ENCODE measurements at regions not wholly inside any gene's neighbourhood (a gene's known extent, or its start where the extent isn't known, plus 50 kb on each side); places are given as distances from the start of the nearest gene placed in this dataset.
A peak's percentile ranks its signal among the peaks of the same experiment; 100 is the strongest.

DNA sequence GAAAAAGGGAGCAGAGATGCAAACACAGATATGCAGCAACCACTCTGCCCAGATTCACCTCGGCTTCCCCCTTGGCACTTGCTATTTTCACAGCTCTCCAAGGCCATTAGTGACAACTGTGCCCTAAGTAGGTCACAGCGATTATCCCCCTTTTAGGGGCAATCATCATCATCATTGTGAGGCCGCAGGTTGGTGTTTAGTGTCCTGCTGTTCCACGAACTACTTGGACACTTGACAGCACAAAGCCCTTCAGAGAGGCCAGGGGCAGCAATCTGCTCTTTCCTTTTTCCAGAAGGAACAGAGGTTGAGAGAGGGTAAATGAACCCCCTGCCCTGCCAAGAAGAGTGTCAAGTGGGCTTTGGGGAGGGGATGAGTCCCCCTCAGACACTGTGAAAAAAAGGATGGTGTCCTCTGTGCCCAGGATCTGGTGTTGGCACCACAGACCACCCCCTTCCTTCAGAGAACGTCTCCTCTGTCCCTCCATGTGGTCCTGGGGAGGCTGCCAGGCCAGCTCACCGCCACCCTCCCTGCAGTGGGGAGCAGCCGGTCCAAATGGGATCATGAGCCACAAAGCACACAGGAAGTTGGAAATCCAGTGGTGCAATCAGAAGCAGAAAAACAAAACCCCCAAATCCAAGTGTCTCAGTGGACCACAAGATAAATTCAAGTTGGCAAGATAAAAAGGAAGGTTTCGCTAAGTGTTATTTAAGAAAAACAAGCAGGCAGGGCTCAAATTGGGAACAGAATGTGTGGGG lies 78.4 kb upstream of the MED9 start:
- TF ChIP-seq, protein P1, sequence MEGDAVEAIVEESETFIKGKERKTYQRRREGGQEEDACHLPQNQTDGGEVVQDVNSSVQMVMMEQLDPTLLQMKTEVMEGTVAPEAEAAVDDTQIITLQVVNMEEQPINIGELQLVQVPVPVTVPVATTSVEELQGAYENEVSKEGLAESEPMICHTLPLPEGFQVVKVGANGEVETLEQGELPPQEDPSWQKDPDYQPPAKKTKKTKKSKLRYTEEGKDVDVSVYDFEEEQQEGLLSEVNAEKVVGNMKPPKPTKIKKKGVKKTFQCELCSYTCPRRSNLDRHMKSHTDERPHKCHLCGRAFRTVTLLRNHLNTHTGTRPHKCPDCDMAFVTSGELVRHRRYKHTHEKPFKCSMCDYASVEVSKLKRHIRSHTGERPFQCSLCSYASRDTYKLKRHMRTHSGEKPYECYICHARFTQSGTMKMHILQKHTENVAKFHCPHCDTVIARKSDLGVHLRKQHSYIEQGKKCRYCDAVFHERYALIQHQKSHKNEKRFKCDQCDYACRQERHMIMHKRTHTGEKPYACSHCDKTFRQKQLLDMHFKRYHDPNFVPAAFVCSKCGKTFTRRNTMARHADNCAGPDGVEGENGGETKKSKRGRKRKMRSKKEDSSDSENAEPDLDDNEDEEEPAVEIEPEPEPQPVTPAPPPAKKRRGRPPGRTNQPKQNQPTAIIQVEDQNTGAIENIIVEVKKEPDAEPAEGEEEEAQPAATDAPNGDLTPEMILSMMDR (conservative IDR thresholded peaks at IDR 0.05; ENCODE audit: low read depth, low read length): no peak
- no peak overlapping the region for H3K4me3 ChIP-seq (ENCODE audit: low read depth, low read length)
- DNase-seq (ENCODE audit: low read depth): no peak

DNA sequence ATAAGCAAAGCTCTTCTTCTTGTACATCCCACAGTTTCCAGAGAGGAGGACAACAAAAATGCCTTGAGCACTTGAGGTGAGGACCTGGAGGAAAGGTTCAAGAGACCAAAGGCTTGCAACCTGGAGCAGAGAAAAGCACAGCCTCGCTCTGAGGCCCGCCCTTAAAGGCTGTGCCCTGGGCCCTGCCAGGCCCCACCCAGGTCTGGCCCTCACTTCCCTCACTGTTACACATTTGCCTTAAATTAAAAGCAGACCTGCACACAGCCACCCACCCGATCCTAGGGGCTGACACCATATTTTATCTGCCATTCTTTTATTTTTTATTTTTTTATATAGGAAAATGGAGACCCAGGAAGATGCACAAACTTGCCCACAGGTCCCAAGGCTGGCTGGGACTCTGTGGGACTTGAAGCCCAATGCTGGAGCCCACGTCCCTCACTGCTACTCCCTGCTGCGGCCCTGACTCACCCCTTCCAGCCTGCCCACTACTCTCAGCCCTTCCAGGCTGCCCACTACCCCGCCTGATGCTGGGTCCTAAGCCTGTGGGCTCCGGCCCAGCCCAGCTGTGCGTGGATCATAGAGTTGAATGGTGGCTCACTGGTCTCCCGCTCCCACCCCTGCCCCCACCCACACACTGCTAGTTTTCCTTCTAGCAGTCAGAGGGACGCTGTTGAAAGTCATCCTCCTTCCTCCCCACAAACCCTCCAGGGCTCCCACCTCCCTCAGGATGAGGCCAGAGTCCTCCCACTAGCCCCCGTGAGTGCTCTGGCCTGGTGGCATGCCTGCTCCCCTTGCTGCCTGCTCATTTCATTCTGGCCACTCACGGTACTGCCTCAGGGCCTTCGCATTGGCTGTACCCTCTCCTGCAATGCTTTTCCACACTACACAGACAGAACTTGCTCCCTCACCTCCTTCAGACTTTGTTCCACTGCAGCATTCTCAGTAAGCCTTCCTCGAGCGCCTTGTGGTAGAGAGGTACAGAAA lies 77.6 kb upstream of the MED9 start:
- no peak overlapping the region for H3K4me3 ChIP-seq (ENCODE audit: low read depth, low read length)
- DNase-seq (ENCODE audit: low read depth): no peak
- TF ChIP-seq, protein P1 (conservative IDR thresholded peaks at IDR 0.05; ENCODE audit: low read depth, low read length): no peak

DNA sequence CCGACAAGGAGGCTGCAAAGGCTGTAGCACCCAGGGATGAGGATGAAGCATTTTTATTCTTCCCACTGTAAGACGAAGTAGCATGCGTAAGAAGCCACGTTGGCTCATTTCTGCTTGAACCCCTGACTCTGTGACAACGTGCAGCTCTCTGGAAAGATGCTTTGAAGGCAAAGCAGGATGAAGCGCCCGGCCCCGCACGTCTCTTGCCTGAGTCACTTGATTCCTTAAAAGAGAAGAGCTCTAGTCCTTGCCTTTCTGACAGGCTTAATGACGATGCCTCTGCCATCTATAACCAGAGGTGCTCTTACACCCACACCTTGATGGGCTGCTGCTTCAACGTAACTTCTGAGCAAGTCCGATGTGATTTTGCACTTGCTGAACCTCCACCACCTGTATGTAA lies 76.7 kb upstream of the MED9 start:
- H3K4me3 ChIP-seq (ENCODE audit: low read depth, low read length): no peak overlapping the region
- no peak for DNase-seq (ENCODE audit: low read depth)
- TF ChIP-seq, protein P1 (conservative IDR thresholded peaks at IDR 0.05; ENCODE audit: low read depth, low read length): no peak

DNA sequence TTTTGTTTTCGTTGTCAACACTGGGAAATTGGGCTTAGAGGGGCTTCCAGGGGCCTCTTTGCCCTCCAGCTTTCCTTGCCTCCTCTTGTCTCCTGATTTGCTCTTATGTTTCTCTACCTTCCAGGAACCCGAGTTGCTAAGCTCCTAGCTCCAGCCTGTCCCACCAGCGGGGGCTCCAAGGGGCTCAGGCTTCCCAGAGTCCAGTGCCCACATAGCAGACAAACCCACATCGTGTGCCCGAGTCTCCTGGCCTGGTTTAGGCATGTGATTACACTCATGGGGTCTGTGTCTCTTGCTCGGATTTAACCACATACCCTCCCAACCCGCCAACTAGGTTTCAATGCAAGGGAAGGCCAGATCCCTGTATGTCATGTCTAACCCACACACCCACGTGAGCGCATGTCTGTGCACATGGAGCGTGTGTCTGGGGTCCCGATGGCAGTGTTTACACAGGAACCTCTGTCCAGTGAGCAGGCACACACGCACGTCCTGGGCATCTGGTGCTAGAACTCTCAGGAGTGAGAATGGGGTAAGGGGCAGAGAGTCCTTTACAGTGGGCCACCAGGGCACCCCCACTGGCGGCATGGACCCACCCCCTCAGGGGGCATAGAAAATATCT lies 76.1 kb upstream of the MED9 start:
- no peak overlapping the region for H3K4me3 ChIP-seq (ENCODE audit: low read depth, low read length)
- TF ChIP-seq, protein P1 (conservative IDR thresholded peaks at IDR 0.05; ENCODE audit: low read depth, low read length): no peak

DNA sequence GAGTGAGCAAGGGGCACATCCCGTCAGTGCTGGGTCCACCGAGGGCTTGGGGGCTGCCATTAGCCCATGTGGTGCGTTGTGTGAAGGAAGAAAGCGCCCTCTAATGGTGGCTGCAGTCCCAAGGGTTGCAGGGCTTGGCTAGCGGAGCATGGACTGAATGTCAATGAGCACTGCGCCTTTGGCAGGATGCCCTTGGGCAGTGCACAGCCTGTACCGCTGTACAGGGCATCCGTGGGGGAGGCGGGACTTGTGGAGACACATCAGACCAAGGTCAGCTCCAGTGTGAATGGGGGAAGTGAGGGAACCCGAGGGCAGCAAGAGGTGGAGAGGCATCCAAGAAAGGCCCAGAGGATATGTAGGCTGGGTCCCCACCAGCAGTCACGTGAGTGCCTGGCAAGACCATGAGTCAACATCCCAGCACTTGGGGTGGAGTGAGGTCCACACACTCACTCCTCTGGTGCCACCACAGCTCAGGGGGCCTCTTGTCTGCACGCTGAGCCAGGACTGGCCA lies 75.5 kb upstream of the MED9 start:
- H3K4me3 ChIP-seq (ENCODE audit: low read depth, low read length): no peak overlapping the region
- no peak for DNase-seq (ENCODE audit: low read depth)
- TF ChIP-seq, protein P1 (conservative IDR thresholded peaks at IDR 0.05; ENCODE audit: low read depth, low read length): peak; percentile 42

More for the DNA sequence above, 76.1 kb upstream of the MED9 start:
- DNase-seq (ENCODE audit: low read depth): no peak

DNA sequence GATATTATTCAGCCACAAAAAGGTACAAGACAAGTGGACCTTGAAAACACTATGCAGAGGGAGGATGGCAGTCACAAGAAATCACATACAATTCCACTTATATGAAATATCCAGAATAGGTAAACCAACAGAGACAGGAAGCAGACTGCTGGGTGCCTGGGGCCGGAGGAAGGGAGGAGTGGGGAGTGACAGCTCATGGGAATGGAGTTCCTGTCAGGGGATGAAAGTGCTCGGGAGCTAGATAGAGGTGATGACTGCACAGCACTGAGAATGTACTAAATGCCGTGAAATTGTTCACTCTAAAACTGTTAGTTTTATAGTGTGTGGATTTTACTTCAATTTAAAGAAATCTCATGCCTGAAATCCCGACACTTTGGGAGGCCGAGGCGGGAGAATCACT lies 74.2 kb upstream of the MED9 start:
- no peak overlapping the region for H3K4me3 ChIP-seq (ENCODE audit: low read depth, low read length)
- TF ChIP-seq, protein P1 (conservative IDR thresholded peaks at IDR 0.05; ENCODE audit: low read depth, low read length): no peak
- no peak for DNase-seq (ENCODE audit: low read depth)
